Endothelial cell of umbilical vein (primary cell): ENCODE measurements at regions not wholly inside any gene's neighbourhood (a gene's known extent, or its start where the extent isn't known, plus 50 kb on each side); places are given as distances from the start of the nearest gene placed in this dataset.

ENCODE experiments used
- BruUV-seq: library from RNA; stranded (reverse); fragments of 400-500 nt; replicated peaks from 2 replicates; lab custom pipeline; 2021; lab: Mats Ljungman, UMichigan
- CTCF ChIA-PET: fragments of 300-600, 350-600 bp; sonication (Branson Sonifier 250); formaldehyde crosslinking; loops from one replicate; lab custom pipeline; 2021; ENCODE audit warnings: antibody characterized with exemption, inconsistent platforms; lab: Charles Lee
- POLR2A ChIA-PET: fragments of 300-600, 350-600 bp; sonication (Branson Sonifier 250); formaldehyde crosslinking; loops from one replicate; lab custom pipeline; 2021; ENCODE audit warnings: antibody characterized with exemption, inconsistent platforms; lab: Charles Lee
- DNase-seq: peaks from one replicate; pipeline ENCODE4 v3.0.0-alpha.2; 2011; ENCODE audit warnings: low read depth, low spot score
- FAIRE-seq: peaks from 2 replicates; lab custom pipeline; 2011; peaks lifted over from hg19 to GRCh38; lab: Jason Lieb, UNC
- H2AFZ ChIP-seq: 2 replicates; pipeline ENCODE4 v1.6.0; 2012; ENCODE audit warnings: low read depth, low read length, control low read depth, inconsistent platforms
- H3K27ac ChIP-seq: 2 replicates; pipeline ENCODE4 v1.5.1; 2011; ENCODE audit warnings: low read depth, mild to moderate bottlenecking, control low read depth, low read length, moderate library complexity; ENCODE audit not compliant: insufficient read depth
- H3K27me3 ChIP-seq, 2 experiments: 2 replicates each; pipeline versions ENCODE4 v1.6.0 to v1.6.1; 2011; ENCODE audit warnings: low read length in 2 of 2, mixed read lengths in 1 of 2; ENCODE audit not compliant: control insufficient read depth in 2 of 2, insufficient read depth in 2 of 2
- H3K36me3 ChIP-seq, 2 experiments: 2 replicates in 1 of 2; 3 replicates in 1 of 2; pipeline ENCODE4 v1.5.1; 2011; ENCODE audit warnings: low read length in 2 of 2, mild to moderate bottlenecking in 1 of 2, moderate library complexity in 1 of 2; ENCODE audit not compliant: control insufficient read depth in 2 of 2, insufficient read depth in 2 of 2; ENCODE audit errors: extremely low read depth in 1 of 2
- H3K4me1 ChIP-seq: 3 replicates; pipeline ENCODE4 v1.5.1; 2011; ENCODE audit warnings: mild to moderate bottlenecking, low read length; ENCODE audit not compliant: control insufficient read depth, insufficient read depth; ENCODE audit errors: extremely low read depth
- H3K4me2 ChIP-seq: 2 replicates; pipeline ENCODE4 v1.6.1; 2011; ENCODE audit warnings: low read length, control low read depth, mixed read lengths; ENCODE audit not compliant: insufficient read depth
- H3K4me3 ChIP-seq, 3 experiments: fragments of 200-600 bp in 1 of 3; sonication (generic), shearing (Covaris generic) in 1 of 3; replicated peaks in 1 of 3; 2 replicates each; pipeline ENCODE4 v1.5.1; 2011 to 2016; ENCODE audit warnings: control low read depth in 3 of 3, low read length in 3 of 3, mild to moderate bottlenecking in 2 of 3, inconsistent platforms in 1 of 3, low read depth in 1 of 3, moderate library complexity in 1 of 3; ENCODE audit not compliant: insufficient read depth in 1 of 3
- H3K79me2 ChIP-seq: 2 replicates; pipeline ENCODE4 v1.6.0; 2012; ENCODE audit warnings: low read length, inconsistent platforms; ENCODE audit not compliant: control insufficient read depth, insufficient read depth
- H3K9ac ChIP-seq: replicated peaks from 2 replicates; pipeline ENCODE3; 2011; ENCODE audit warnings: low read length, control low read depth; ENCODE audit not compliant: insufficient read depth; ENCODE audit errors: extremely low read depth
- H3K9me1 ChIP-seq: replicated peaks from 3 replicates; pipeline ENCODE4 v1.6.0; 2011; ENCODE audit warnings: mild to moderate bottlenecking, low read length; ENCODE audit not compliant: control insufficient read depth, insufficient read depth; ENCODE audit errors: extremely low read depth
- H3K9me3 ChIP-seq: replicated peaks from 2 replicates; pipeline ENCODE4 v1.5.1; 2012; ENCODE audit warnings: low read length, inconsistent platforms; ENCODE audit not compliant: control insufficient read depth, insufficient read depth
- H4K20me1 ChIP-seq: replicated peaks from 2 replicates; pipeline ENCODE3; 2011; ENCODE audit warnings: mild to moderate bottlenecking, low read length; ENCODE audit not compliant: control insufficient read depth, insufficient read depth; ENCODE audit errors: extremely low read depth
- EZH2 ChIP-seq: IDR thresholded peaks from 2 replicates; pipeline ENCODE4 v1.6.1; 2012; ENCODE audit warnings: borderline replicate concordance, low read depth, mild to moderate bottlenecking, moderate library complexity, low read length, inconsistent platforms; ENCODE audit not compliant: severe bottlenecking
- FOS ChIP-seq: IDR thresholded peaks from 2 replicates; pipeline ENCODE4 v1.6.1; 2011; ENCODE audit warnings: mild to moderate bottlenecking, low read length, moderate library complexity, borderline replicate concordance; ENCODE audit not compliant: insufficient read depth
- GATA2 ChIP-seq: IDR thresholded peaks from 2 replicates; pipeline ENCODE4 v1.7.0; 2011; ENCODE audit warnings: low read depth, mild to moderate bottlenecking, moderate library complexity, mixed read lengths, low read length; ENCODE audit not compliant: insufficient read length, insufficient read depth
- JUN ChIP-seq: IDR thresholded peaks from 2 replicates; pipeline ENCODE4 v1.6.1; 2011; ENCODE audit warnings: borderline replicate concordance, low read depth; ENCODE audit not compliant: insufficient read length, insufficient read depth
- MAX ChIP-seq: IDR thresholded peaks from 2 replicates; pipeline ENCODE4 v1.6.1; 2011; ENCODE audit not compliant: insufficient read depth, insufficient read length
- MYC ChIP-seq: IDR thresholded peaks from one replicate; pipeline ENCODE4 v1.6.1; 2011; ENCODE audit warnings: mild to moderate bottlenecking, low read depth, low read length
- POLR2A ChIP-seq: IDR thresholded peaks from 2 replicates; pipeline ENCODE4 v1.6.1; 2012; ENCODE audit warnings: low read depth, mild to moderate bottlenecking, control low read depth, low read length
- POLR2AphosphoS5 ChIP-seq: IDR thresholded peaks from 2 replicates; pipeline ENCODE4 v1.6.1; 2012; ENCODE audit warnings: low read depth, mild to moderate bottlenecking, control low read depth, low read length, moderate library complexity; ENCODE audit not compliant: insufficient read depth
- dilution Hi-C: fragments of 300-500 bp; cut with MboI; formaldehyde crosslinking; loops from one replicate; pipeline ENCODE4 v1.15.0; 2019; ENCODE audit warnings: low sequenced_read_pairs; ENCODE audit not compliant: extremely low pct_ligation_motif_present
- intact Hi-C: fragments of 100-400 bp; cut with micrococcal nuclease; formaldehyde crosslinking; loops from one replicate; pipeline ENCODE4 v1.10.0; 2022
- TF ChIP-seq, protein P1 (sequence below), 2 donors: IDR thresholded peaks; 1 replicate in 1 of 2; 2 replicates in 1 of 2; pipeline ENCODE4 v1.5.1; 2011; ENCODE audit warnings: low read length in 2 of 2, mild to moderate bottlenecking in 2 of 2, moderate library complexity in 2 of 2, control low read depth in 1 of 2, inconsistent platforms in 1 of 2, low read depth in 1 of 2; ENCODE audit not compliant: insufficient read depth in 1 of 2; ENCODE audit errors: extremely low read depth in 1 of 2

- POLR2A ChIA-PET, result no interaction called here
- no peak overlapping the region for H3K9ac ChIP-seq
- FAIRE-seq (no peak), DNase-seq (no peak)
- no peaks in the 10 kb centered on the region for H3K36me3 ChIP-seq
- no peaks in the 10 kb centered on the region for H3K9me1 ChIP-seq
- no TSS peak for BruUV-seq
- no peaks in the 10 kb centered on the region for H3K79me2 ChIP-seq
- intact Hi-C loops (no loop called here), dilution Hi-C loops (no loop called here)
- no peak overlapping the region for H3K27ac ChIP-seq
- CTCF ChIA-PET, result no interaction called here
- no peak overlapping the region for H2AFZ ChIP-seq
- no peak overlapping the region for H3K4me2 ChIP-seq
- H3K9me3 ChIP-seq, result no peaks in the 10 kb centered on the region
- H3K4me3 ChIP-seq, result no peak overlapping the region
- TF ChIP-seq MYC (no peak), POLR2AphosphoS5 (no peak), GATA2 (no peak), JUN (no peak), POLR2A (no peak), EZH2 (no peak), MAX (no peak), FOS (no peak)
- TF ChIP-seq, protein P1, sequence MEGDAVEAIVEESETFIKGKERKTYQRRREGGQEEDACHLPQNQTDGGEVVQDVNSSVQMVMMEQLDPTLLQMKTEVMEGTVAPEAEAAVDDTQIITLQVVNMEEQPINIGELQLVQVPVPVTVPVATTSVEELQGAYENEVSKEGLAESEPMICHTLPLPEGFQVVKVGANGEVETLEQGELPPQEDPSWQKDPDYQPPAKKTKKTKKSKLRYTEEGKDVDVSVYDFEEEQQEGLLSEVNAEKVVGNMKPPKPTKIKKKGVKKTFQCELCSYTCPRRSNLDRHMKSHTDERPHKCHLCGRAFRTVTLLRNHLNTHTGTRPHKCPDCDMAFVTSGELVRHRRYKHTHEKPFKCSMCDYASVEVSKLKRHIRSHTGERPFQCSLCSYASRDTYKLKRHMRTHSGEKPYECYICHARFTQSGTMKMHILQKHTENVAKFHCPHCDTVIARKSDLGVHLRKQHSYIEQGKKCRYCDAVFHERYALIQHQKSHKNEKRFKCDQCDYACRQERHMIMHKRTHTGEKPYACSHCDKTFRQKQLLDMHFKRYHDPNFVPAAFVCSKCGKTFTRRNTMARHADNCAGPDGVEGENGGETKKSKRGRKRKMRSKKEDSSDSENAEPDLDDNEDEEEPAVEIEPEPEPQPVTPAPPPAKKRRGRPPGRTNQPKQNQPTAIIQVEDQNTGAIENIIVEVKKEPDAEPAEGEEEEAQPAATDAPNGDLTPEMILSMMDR (IDR thresholded peaks at IDR 0.05; ENCODE audit: extremely low read depth in 1 of 2, insufficient read depth in 1 of 2, low read depth in 1 of 2, low read length in 2 of 2), result no peak
- H4K20me1 ChIP-seq, result no peaks in the 10 kb centered on the region
- peaks cover 21% of the 10 kb centered on the region for H3K4me1 ChIP-seq
- no peaks in the 10 kb centered on the region for H3K27me3 ChIP-seq
These were observed 197.3 kb upstream of the PMFBP1 start for GRCh38 chr16:72369274-72369673.
